Caco-2 (cell line): ENCODE measurements at regions not wholly inside any gene's neighbourhood (a gene's known extent, or its start where the extent isn't known, plus 50 kb on each side); places are given as distances from the start of the nearest gene placed in this dataset.

Experiments
- BruUV-seq: library from RNA; stranded (reverse); fragments of 400-500 nt; replicated peaks from 2 replicates; lab custom pipeline; 2021; lab: Mats Ljungman, UMichigan
- CTCF ChIA-PET: fragments of 300-600 bp; sonication (Branson Sonifier 250); formaldehyde crosslinking; loops from one replicate; lab custom pipeline; 2022; ENCODE audit warnings: antibody characterized with exemption; lab: Charles Lee
- POLR2A ChIA-PET: fragments of 300-600 bp; sonication (Branson Sonifier 250); formaldehyde crosslinking; loops from one replicate; lab custom pipeline; 2022; ENCODE audit warnings: antibody characterized with exemption; lab: Charles Lee
- DNase-seq, 2 experiments: peaks; one replicate each; pipeline versions ENCODE4 v3.0.0 to v3.0.0-alpha.2; 2020 to 2022
- H3K27me3 ChIP-seq: replicated peaks from 2 replicates; pipeline ENCODE4 v1.6.0; 2011; ENCODE audit warnings: low read length; ENCODE audit not compliant: control insufficient read depth, insufficient read depth
- H3K36me3 ChIP-seq: 2 replicates; pipeline ENCODE4 v1.5.1; 2011; ENCODE audit warnings: low read length; ENCODE audit not compliant: control insufficient read depth, insufficient read depth
- H3K4me1 ChIP-seq: fragments of 250-450 bp; sonication (Bioruptor Pico); 2 replicates; pipeline ENCODE4 v1.5.1; 2020; ENCODE audit warnings: mild to moderate bottlenecking
- H3K4me3 ChIP-seq: 2 replicates; pipeline ENCODE4 v1.5.1; 2011; ENCODE audit warnings: low read depth, mild to moderate bottlenecking, control low read depth, low read length
- H3K9me3 ChIP-seq: fragments of 250-450 bp; sonication (Bioruptor Pico); 2 replicates; pipeline ENCODE4 v1.5.1; 2020; ENCODE audit warnings: mild to moderate bottlenecking, moderate library complexity
- H3K27ac Mint-ChIP-seq: one replicate; pipeline ENCODE4 v1.8.0; 2022; ENCODE audit warnings: mixed read lengths; ENCODE audit not compliant: unreplicated experiment
- H3K27me3 Mint-ChIP-seq: one replicate; pipeline ENCODE4 v1.8.0; 2022; ENCODE audit warnings: mixed read lengths; ENCODE audit not compliant: insufficient read depth, unreplicated experiment
- H3K36me3 Mint-ChIP-seq: one replicate; pipeline ENCODE4 v1.8.0; 2022; ENCODE audit warnings: mild to moderate bottlenecking, mixed read lengths; ENCODE audit not compliant: insufficient read depth, unreplicated experiment
- H3K4me1 Mint-ChIP-seq: one replicate; pipeline ENCODE4 v1.8.0; 2022; ENCODE audit warnings: low read depth, mixed read lengths; ENCODE audit not compliant: unreplicated experiment
- H3K4me3 Mint-ChIP-seq: one replicate; pipeline ENCODE4 v1.8.0; 2022; ENCODE audit warnings: mild to moderate bottlenecking, moderate library complexity, mixed read lengths; ENCODE audit not compliant: unreplicated experiment
- H3K9me3 Mint-ChIP-seq: one replicate; pipeline ENCODE4 v1.8.0; 2022; ENCODE audit warnings: mixed read lengths; ENCODE audit not compliant: unreplicated experiment
- CTCF ChIP-seq, 2 experiments: fragments of 200-600 bp in 1 of 2; IDR thresholded peaks; 1 replicate in 1 of 2; 2 replicates in 1 of 2; pipeline versions ENCODE4 v1.5.1 to v1.8.0; 2011 to 2022; ENCODE audit warnings: antibody characterized with exemption in 1 of 2, control low read depth in 1 of 2, inconsistent platforms in 1 of 2, low read depth in 1 of 2, low read length in 1 of 2, mild to moderate bottlenecking in 1 of 2, moderate library complexity in 1 of 2; ENCODE audit not compliant: insufficient read depth in 1 of 2, severe bottlenecking in 1 of 2, unreplicated experiment in 1 of 2
- intact Hi-C: fragments of 100-400 bp; cut with micrococcal nuclease; formaldehyde crosslinking; loops from one replicate; pipeline ENCODE4 v1.10.0; 2022; ENCODE audit not compliant: unreplicated experiment

- Mint-ChIP-seq H3K27ac (no peak overlapping the region), H3K27me3 (no peaks in the 10 kb centered on the region), H3K4me3 (no peak overlapping the region), H3K9me3 (peaks cover under 1% of the 10 kb centered on the region), H3K36me3 (no peaks in the 10 kb centered on the region), H3K4me1 (no peaks in the 10 kb centered on the region)
- no peak overlapping the region for H3K4me3 ChIP-seq
- DNase-seq, result no peak
- H3K4me1 ChIP-seq, result peaks cover 9% of the 10 kb centered on the region
- H3K9me3 ChIP-seq, result no peaks in the 10 kb centered on the region; the same call in 1 of the 2 replicates
- no peaks in the 10 kb centered on the region for H3K27me3 ChIP-seq
- TF ChIP-seq CTCF (IDR thresholded peaks at IDR 0.05; ENCODE audit: insufficient read depth in 1 of 2, low read depth in 1 of 2, low read length in 1 of 2, severe bottlenecking in 1 of 2, unreplicated experiment in 1 of 2), result no peak
- no TSS peak for BruUV-seq
- intact Hi-C loops, result loop anchor here (1.0 kb wide), 1 partner anchor 166 kb away; no protein-coding TSS in a partner anchor
- ChIA-PET POLR2A (no interaction called here), CTCF (no interaction called here)
- no peaks in the 10 kb centered on the region for H3K36me3 ChIP-seq
Measured at GRCh38 chr11:127624306-127624856, 623.8 kb upstream of the KIRREL3 start.

GRCh38 chr11:127622686-127623085 is 622.1 kb upstream of the KIRREL3 start:
- TF ChIP-seq CTCF (IDR thresholded peaks at IDR 0.05; ENCODE audit: insufficient read depth in 1 of 2, low read depth in 1 of 2, low read length in 1 of 2, severe bottlenecking in 1 of 2, unreplicated experiment in 1 of 2), result no peak
- no TSS peak for BruUV-seq
- ChIA-PET CTCF (no interaction called here), POLR2A (interaction anchor here (0.6 kb wide), 1 partner anchor 11 kb away, joined by 3 read pairs; no protein-coding TSS in a partner anchor)
- no peak for DNase-seq
- Mint-ChIP-seq H3K27me3 (no peaks in the 10 kb centered on the region), H3K9me3 (peaks cover 9% of the 10 kb centered on the region), H3K4me3 (no peak overlapping the region), H3K4me1 (no peaks in the 10 kb centered on the region), H3K27ac (no peak overlapping the region), H3K36me3 (no peaks in the 10 kb centered on the region)
- Histone ChIP-seq H3K9me3 (no peaks in the 10 kb centered on the region; the same call in 1 of the 2 replicates), H3K27me3 (no peaks in the 10 kb centered on the region), H3K36me3 (no peaks in the 10 kb centered on the region), H3K4me3 (no peak overlapping the region), H3K4me1 (peaks cover 9% of the 10 kb centered on the region)
- intact Hi-C loops, result no loop called here

GRCh38 chr11:127620671-127621070 is 620.1 kb upstream of the KIRREL3 start:
- POLR2A ChIA-PET, result no interaction called here
- CTCF ChIA-PET, result no interaction called here
- TF ChIP-seq CTCF (IDR thresholded peaks at IDR 0.05; ENCODE audit: insufficient read depth in 1 of 2, low read depth in 1 of 2, low read length in 1 of 2, severe bottlenecking in 1 of 2, unreplicated experiment in 1 of 2), result no peak
- Mint-ChIP-seq H3K4me3 (no peak overlapping the region), H3K9me3 (peaks cover 9% of the 10 kb centered on the region), H3K36me3 (no peaks in the 10 kb centered on the region), H3K27ac (no peak overlapping the region), H3K27me3 (no peaks in the 10 kb centered on the region), H3K4me1 (no peaks in the 10 kb centered on the region)
- Histone ChIP-seq H3K9me3 (no peaks in the 10 kb centered on the region; the same call in 1 of the 2 replicates), H3K4me1 (peaks cover 7% of the 10 kb centered on the region), H3K4me3 (no peak overlapping the region), H3K27me3 (no peaks in the 10 kb centered on the region), H3K36me3 (no peaks in the 10 kb centered on the region)
- intact Hi-C loops, result no loop called here
- no peak for DNase-seq
- no TSS peak for BruUV-seq
